ENCODE measurements at regions not wholly inside any gene's neighbourhood (a gene's known extent, or its start where the extent isn't known, plus 50 kb on each side); places are given as distances from the start of the nearest gene placed in this dataset.
"Not testable (repeated sequence)": the region's sequence is repeated elsewhere in the genome, so short reads cannot be mapped to it uniquely, and the experiment has no call there.

DNA sequence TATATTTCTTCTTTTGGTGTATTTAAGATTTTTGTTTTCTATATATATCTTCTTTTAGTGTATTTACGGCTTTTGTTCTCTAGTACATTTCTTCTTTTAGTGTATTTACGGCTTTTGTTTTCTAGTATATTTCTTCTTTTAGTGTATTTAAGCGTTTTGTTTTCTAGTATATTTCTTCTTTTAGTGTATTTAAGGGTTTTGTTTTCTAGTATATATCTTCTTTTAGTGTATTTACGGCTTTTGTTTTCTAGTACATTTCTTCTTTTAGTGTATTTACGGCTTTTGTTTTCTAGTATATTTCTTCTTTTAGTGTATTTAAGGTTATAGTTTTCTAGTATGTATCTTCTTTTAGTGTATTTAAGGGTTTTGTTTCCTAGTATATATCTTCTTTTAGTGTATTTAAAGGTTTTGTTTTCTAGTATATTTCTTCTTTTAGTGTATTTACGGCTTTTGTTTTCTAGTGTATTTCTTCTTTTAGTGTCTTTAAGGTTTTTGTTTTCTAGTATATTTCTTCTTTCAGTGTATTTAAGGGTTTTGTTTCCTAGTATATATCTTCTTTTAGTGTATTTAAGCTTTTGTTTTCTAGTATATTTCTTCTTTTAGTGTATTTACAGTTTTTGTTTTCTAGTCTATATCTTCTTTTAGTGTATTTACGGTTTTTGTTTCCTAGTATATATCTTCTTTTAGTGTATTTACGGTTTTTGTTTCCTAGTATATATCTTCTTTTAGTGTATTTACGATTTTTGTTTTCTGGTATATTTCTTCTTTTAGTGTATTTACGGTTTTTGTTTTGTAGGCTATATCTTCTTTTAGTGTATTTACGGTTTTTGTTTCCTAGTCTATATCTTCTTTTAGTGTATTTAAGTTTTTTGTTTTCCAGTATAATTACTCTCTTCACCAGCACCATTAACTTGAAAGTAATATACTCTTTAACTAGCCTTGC, 249.4 kb downstream of the SHOX start:
- TF ChIP-seq, protein P1, sequence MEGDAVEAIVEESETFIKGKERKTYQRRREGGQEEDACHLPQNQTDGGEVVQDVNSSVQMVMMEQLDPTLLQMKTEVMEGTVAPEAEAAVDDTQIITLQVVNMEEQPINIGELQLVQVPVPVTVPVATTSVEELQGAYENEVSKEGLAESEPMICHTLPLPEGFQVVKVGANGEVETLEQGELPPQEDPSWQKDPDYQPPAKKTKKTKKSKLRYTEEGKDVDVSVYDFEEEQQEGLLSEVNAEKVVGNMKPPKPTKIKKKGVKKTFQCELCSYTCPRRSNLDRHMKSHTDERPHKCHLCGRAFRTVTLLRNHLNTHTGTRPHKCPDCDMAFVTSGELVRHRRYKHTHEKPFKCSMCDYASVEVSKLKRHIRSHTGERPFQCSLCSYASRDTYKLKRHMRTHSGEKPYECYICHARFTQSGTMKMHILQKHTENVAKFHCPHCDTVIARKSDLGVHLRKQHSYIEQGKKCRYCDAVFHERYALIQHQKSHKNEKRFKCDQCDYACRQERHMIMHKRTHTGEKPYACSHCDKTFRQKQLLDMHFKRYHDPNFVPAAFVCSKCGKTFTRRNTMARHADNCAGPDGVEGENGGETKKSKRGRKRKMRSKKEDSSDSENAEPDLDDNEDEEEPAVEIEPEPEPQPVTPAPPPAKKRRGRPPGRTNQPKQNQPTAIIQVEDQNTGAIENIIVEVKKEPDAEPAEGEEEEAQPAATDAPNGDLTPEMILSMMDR (IDR thresholded peaks at IDR 0.05 in 8 of 11, conservative IDR thresholded peaks at IDR 0.05 in 3 of 11) = not testable (repeated sequence)
- not testable (repeated sequence) for TF ChIP-seq POLR2A (IDR thresholded peaks at IDR 0.05)
